IMR-90 (cell line): ENCODE measurements at regions not wholly inside any gene's neighbourhood (a gene's known extent, or its start where the extent isn't known, plus 50 kb on each side); places are given as distances from the start of the nearest gene placed in this dataset.

Experiments
- ATAC-seq: fragments of 200-7000 bp; cut with Tn5 transposase; 2 replicates; pipeline ENCODE4 v1.9.1; 2020; ENCODE audit warnings: low read depth, mild to moderate bottlenecking, moderate library complexity
- BruUV-seq: library from RNA; stranded (reverse); fragments of 400-500 nt; replicated peaks from 2 replicates; lab custom pipeline; 2021; lab: Mats Ljungman, UMichigan
- CTCF ChIA-PET: fragments of 300-600 bp; formaldehyde crosslinking; extraction: SDS; loops from one replicate; lab custom pipeline; 2021; ENCODE audit warnings: antibody characterized with exemption; lab: Yijun Ruan, JAX
- POLR2A ChIA-PET: fragments of 300-600 bp; sonication (Branson Sonifier 250); formaldehyde crosslinking; loops from one replicate; lab custom pipeline; 2022; ENCODE audit warnings: antibody characterized with exemption; ENCODE audit not compliant: unreplicated experiment; lab: Charles Lee
- DNase-seq: peaks from one replicate; pipeline ENCODE4 v3.0.0; 2013
- H2AFZ ChIP-seq: replicated peaks from 2 replicates; pipeline ENCODE3; 2013; ENCODE audit warnings: low read length, mild to moderate bottlenecking; ENCODE audit not compliant: poor library complexity
- H2AK5ac ChIP-seq: 2 replicates; pipeline ENCODE4 v1.6.1; 2013; ENCODE audit warnings: low read depth, low read length, inconsistent platforms
- H2AK9ac ChIP-seq: replicated peaks from 2 replicates; pipeline ENCODE3; 2013; ENCODE audit warnings: mild to moderate bottlenecking, low read depth, low read length, moderate library complexity; ENCODE audit not compliant: poor library complexity
- H2BK120ac ChIP-seq: 2 replicates; pipeline ENCODE4 v1.6.1; 2013; ENCODE audit warnings: low read depth, low read length, inconsistent platforms
- H2BK15ac ChIP-seq: 3 replicates; pipeline ENCODE4 v1.6.1; 2013; ENCODE audit warnings: low read depth, low read length, inconsistent platforms
- H2BK20ac ChIP-seq: 2 replicates; pipeline ENCODE4 v1.6.1; 2013; ENCODE audit warnings: low read depth, mild to moderate bottlenecking, inconsistent platforms, low read length, moderate library complexity
- H2BK5ac ChIP-seq: 2 replicates; pipeline ENCODE4 v1.6.1; 2013; ENCODE audit warnings: mild to moderate bottlenecking, low read depth, low read length, inconsistent platforms; ENCODE audit not compliant: poor library complexity, severe bottlenecking
- H3K14ac ChIP-seq: replicated peaks from 2 replicates; pipeline ENCODE4 v1.6.1; 2013; ENCODE audit warnings: low read depth, low read length, inconsistent platforms
- H3K18ac ChIP-seq: 2 replicates; pipeline ENCODE4 v1.6.1; 2013; ENCODE audit warnings: low read depth, low read length, control low read depth
- H3K23ac ChIP-seq: 2 replicates; pipeline ENCODE4 v1.6.1; 2013; ENCODE audit warnings: low read depth, low read length, inconsistent platforms
- H3K27ac ChIP-seq: 2 replicates; pipeline ENCODE4 v1.5.1; 2013; ENCODE audit warnings: mild to moderate bottlenecking, control low read depth, low read length; ENCODE audit not compliant: insufficient read depth
- H3K27me3 ChIP-seq: 2 replicates; pipeline ENCODE4 v1.6.1; 2013; ENCODE audit warnings: low read length; ENCODE audit not compliant: control insufficient read depth, insufficient read depth
- H3K36me3 ChIP-seq: 2 replicates; pipeline ENCODE4 v1.6.1; 2013; ENCODE audit warnings: low read length, mixed read lengths; ENCODE audit not compliant: control insufficient read depth, insufficient read depth
- H3K4ac ChIP-seq: 2 replicates; pipeline ENCODE4 v1.6.1; 2013; ENCODE audit warnings: low read depth, low read length, inconsistent platforms
- H3K4me1 ChIP-seq: 2 replicates; pipeline ENCODE4 v1.6.1; 2013; ENCODE audit warnings: low read length, mixed read lengths; ENCODE audit not compliant: control insufficient read depth, insufficient read depth
- H3K4me2 ChIP-seq: 2 replicates; pipeline ENCODE4 v1.6.1; 2013; ENCODE audit warnings: low read depth, mild to moderate bottlenecking, control low read depth, low read length, moderate library complexity
- H3K4me3 ChIP-seq: 2 replicates; pipeline ENCODE4 v1.5.1; 2013; ENCODE audit warnings: low read depth, mild to moderate bottlenecking, control low read depth, low read length, moderate library complexity; ENCODE audit not compliant: insufficient read depth
- H3K56ac ChIP-seq: 2 replicates; pipeline ENCODE4 v1.6.1; 2013; ENCODE audit warnings: low read length, inconsistent platforms; ENCODE audit not compliant: insufficient read depth; ENCODE audit errors: extremely low read depth
- H3K79me1 ChIP-seq, 2 experiments: 2 replicates each; pipeline ENCODE4 v1.6.1; 2013; ENCODE audit warnings: low read length in 2 of 2, inconsistent platforms in 1 of 2, low read depth in 1 of 2
- H3K9ac ChIP-seq: 2 replicates; pipeline ENCODE4 v1.6.1; 2013; ENCODE audit warnings: low read depth, low read length, control low read depth
- H3K9me1 ChIP-seq: 2 replicates; pipeline ENCODE4 v1.6.1; 2013; ENCODE audit warnings: low read length, inconsistent platforms; ENCODE audit not compliant: insufficient read depth
- H3K9me3 ChIP-seq: 2 replicates; pipeline ENCODE4 v1.6.1; 2013; ENCODE audit warnings: low read length; ENCODE audit not compliant: control insufficient read depth, insufficient read depth
- H4K20me1 ChIP-seq: 2 replicates; pipeline ENCODE4 v1.6.1; 2013; ENCODE audit warnings: low read length, inconsistent platforms; ENCODE audit not compliant: insufficient read depth
- H4K5ac ChIP-seq: 2 replicates; pipeline ENCODE4 v1.6.1; 2013; ENCODE audit warnings: mild to moderate bottlenecking, low read depth, low read length, control low read depth
- H4K8ac ChIP-seq, 2 experiments: 2 replicates each; pipeline ENCODE4 v1.6.1; 2013; ENCODE audit warnings: low read depth in 2 of 2, low read length in 2 of 2, control low read depth in 1 of 2, inconsistent platforms in 1 of 2
- H4K91ac ChIP-seq: 2 replicates; pipeline ENCODE4 v1.6.1; 2013; ENCODE audit warnings: low read depth, low read length, inconsistent platforms; ENCODE audit not compliant: insufficient read depth
- BHLHE40 ChIP-seq: fragments of 150-350 bp; IDR thresholded peaks from 2 replicates; pipeline ENCODE4 v1.6.1; 2016; ENCODE audit warnings: mild to moderate bottlenecking, low read depth, low read length
- CEBPB ChIP-seq: IDR thresholded peaks from 2 replicates; pipeline ENCODE4 v1.6.1; 2012; ENCODE audit warnings: low read depth, low read length, improper control_type of control experiment
- CHD1 ChIP-seq: IDR thresholded peaks from 2 replicates; pipeline ENCODE4 v1.6.1; 2012; ENCODE audit warnings: low read depth, low read length, improper control_type of control experiment
- CTCF ChIP-seq: conservative IDR thresholded peaks from 2 replicates; pipeline ENCODE4 v1.5.1; 2012; ENCODE audit warnings: mild to moderate bottlenecking, low read depth, low read length, improper control_type of control experiment
- FOS ChIP-seq: fragments of 150-350 bp; IDR thresholded peaks from 2 replicates; pipeline ENCODE4 v1.6.1; 2016; ENCODE audit warnings: low read depth, low read length
- MAFK ChIP-seq: IDR thresholded peaks from 2 replicates; pipeline ENCODE4 v1.6.1; 2012; ENCODE audit warnings: low read depth, low read length, improper control_type of control experiment
- MAZ ChIP-seq: IDR thresholded peaks from 2 replicates; pipeline ENCODE4 v1.6.1; 2012; ENCODE audit warnings: low read depth, mild to moderate bottlenecking, low read length, improper control_type of control experiment, moderate library complexity, borderline replicate concordance
- MXI1 ChIP-seq: IDR thresholded peaks from 2 replicates; pipeline ENCODE4 v1.6.1; 2012; ENCODE audit warnings: low read depth, mild to moderate bottlenecking, low read length, moderate library complexity, borderline replicate concordance
- NFE2L2 ChIP-seq: fragments of 150-350 bp; IDR thresholded peaks from 2 replicates; pipeline ENCODE4 v1.6.1; 2016; ENCODE audit warnings: low read depth, mild to moderate bottlenecking, low read length
- POLR2A ChIP-seq: IDR thresholded peaks from 2 replicates; pipeline ENCODE4 v1.6.1; 2012; ENCODE audit warnings: mild to moderate bottlenecking, low read depth, low read length
- RAD21 ChIP-seq: IDR thresholded peaks from 2 replicates; pipeline ENCODE4 v1.6.1; 2012; ENCODE audit warnings: low read length, improper control_type of control experiment
- RCOR1 ChIP-seq: IDR thresholded peaks from 2 replicates; pipeline ENCODE4 v1.6.1; 2012; ENCODE audit warnings: mild to moderate bottlenecking, low read length, improper control_type of control experiment; ENCODE audit not compliant: insufficient replicate concordance
- RFX5 ChIP-seq: IDR thresholded peaks from 2 replicates; pipeline ENCODE4 v1.8.0; 2012; ENCODE audit warnings: low read depth, mild to moderate bottlenecking, low read length, moderate library complexity
- SMC3 ChIP-seq: fragments of 150-350 bp; IDR thresholded peaks from 2 replicates; pipeline ENCODE4 v1.6.1; 2016; ENCODE audit warnings: low read depth, mild to moderate bottlenecking, antibody characterized with exemption, low read length, moderate library complexity
- WGBS, 2 experiments: methylation state at CpG; one replicate each; pipeline versions ENCODE4 v1.1.5 to v1.1.7; 2013; ENCODE audit warnings: missing lambda C conversion rate in 2 of 2; ENCODE audit not compliant: insufficient read length in 1 of 2; ENCODE audit errors: extremely low coverage in 2 of 2; 5-methylcytosine and 5-hydroxymethylcytosine counted together
- dilution Hi-C: fragments of 300-500 bp; cut with HindIII; formaldehyde crosslinking; loops from one replicate; pipeline ENCODE4 v1.14.3; 2018; ENCODE audit warnings: low sequenced_read_pairs; ENCODE audit not compliant: unreplicated experiment
- in situ Hi-C: fragments of 300-500 bp; cut with MboI; formaldehyde crosslinking; loops from 3 replicates; pipeline ENCODE4 v1.14.3; 2019; ENCODE audit warnings: low sequenced_read_pairs, inconsistent platforms, mixed read lengths
- intact Hi-C: fragments of 100-400 bp; cut with micrococcal nuclease; formaldehyde crosslinking; loops from 2 replicates; pipeline ENCODE4 v1.10.0; 2022
- TF ChIP-seq, protein P1 (sequence below): fragments of 150-350 bp; IDR thresholded peaks from 2 replicates; pipeline ENCODE4 v1.6.1; 2016; ENCODE audit warnings: low read depth, mild to moderate bottlenecking, low read length, moderate library complexity, borderline replicate concordance
- TF ChIP-seq, protein P2 (sequence below): fragments of 150-350 bp; IDR thresholded peaks from 2 replicates; pipeline ENCODE4 v1.6.1; 2017; ENCODE audit warnings: mild to moderate bottlenecking, antibody characterized with exemption, low read length, low read depth

- Histone ChIP-seq H3K27ac (no peak overlapping the region), H4K8ac (no peak overlapping the region), H2BK15ac (no peak overlapping the region), H3K4ac (no peak overlapping the region), H3K18ac (no peak overlapping the region), H3K9ac (no peak overlapping the region), H2BK5ac (no peak overlapping the region), H4K5ac (no peak overlapping the region), H3K4me2 (no peak overlapping the region), H3K9me1 (no peaks in the 10 kb centered on the region), H3K4me1 (no peaks in the 10 kb centered on the region), H3K23ac (no peak overlapping the region), H3K9me3 (no peaks in the 10 kb centered on the region), H2BK120ac (no peak overlapping the region), H2AFZ (no peak overlapping the region), H3K79me1 (no peaks in the 10 kb centered on the region), H3K14ac (no peak overlapping the region), H4K20me1 (no peaks in the 10 kb centered on the region), H2AK5ac (no peak overlapping the region), H3K4me3 (no peak overlapping the region), H2BK20ac (no peak overlapping the region), H3K36me3 (no peaks in the 10 kb centered on the region), H3K56ac (no peak overlapping the region), H3K27me3 (peaks cover 4% of the 10 kb centered on the region), H4K91ac (no peak overlapping the region), H2AK9ac (no peak overlapping the region)
- no peak for DNase-seq
- WGBS, 2 experiments = no CpG with 5 or more reads among the region's 2 CpGs
- no peak for ATAC-seq
- no TSS peak for BruUV-seq
- TF ChIP-seq POLR2A (no peak), CHD1 (no peak), RCOR1 (no peak), MXI1 (no peak), MAZ (no peak), NFE2L2 (no peak), RFX5 (no peak), BHLHE40 (no peak), RAD21 (no peak), MAFK (no peak), SMC3 (no peak), FOS (no peak), CEBPB (no peak), CTCF (no peak)
- TF ChIP-seq, protein P1, sequence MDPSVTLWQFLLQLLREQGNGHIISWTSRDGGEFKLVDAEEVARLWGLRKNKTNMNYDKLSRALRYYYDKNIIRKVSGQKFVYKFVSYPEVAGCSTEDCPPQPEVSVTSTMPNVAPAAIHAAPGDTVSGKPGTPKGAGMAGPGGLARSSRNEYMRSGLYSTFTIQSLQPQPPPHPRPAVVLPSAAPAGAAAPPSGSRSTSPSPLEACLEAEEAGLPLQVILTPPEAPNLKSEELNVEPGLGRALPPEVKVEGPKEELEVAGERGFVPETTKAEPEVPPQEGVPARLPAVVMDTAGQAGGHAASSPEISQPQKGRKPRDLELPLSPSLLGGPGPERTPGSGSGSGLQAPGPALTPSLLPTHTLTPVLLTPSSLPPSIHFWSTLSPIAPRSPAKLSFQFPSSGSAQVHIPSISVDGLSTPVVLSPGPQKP = no peak
- TF ChIP-seq, protein P2, sequence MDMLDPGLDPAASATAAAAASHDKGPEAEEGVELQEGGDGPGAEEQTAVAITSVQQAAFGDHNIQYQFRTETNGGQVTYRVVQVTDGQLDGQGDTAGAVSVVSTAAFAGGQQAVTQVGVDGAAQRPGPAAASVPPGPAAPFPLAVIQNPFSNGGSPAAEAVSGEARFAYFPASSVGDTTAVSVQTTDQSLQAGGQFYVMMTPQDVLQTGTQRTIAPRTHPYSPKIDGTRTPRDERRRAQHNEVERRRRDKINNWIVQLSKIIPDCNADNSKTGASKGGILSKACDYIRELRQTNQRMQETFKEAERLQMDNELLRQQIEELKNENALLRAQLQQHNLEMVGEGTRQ = no peak
- in situ Hi-C loops = no loop called here
- dilution Hi-C loops = no loop called here
- intact Hi-C loops = no loop called here
- CTCF ChIA-PET = no interaction called here
- POLR2A ChIA-PET = no interaction called here
Observed at GRCh38 chr3:66904336-66904735, 93.8 kb upstream of the KBTBD8 start.
